ENCODE measurements at regions not wholly inside any gene's neighbourhood (a gene's known extent, or its start where the extent isn't known, plus 50 kb on each side); places are given as distances from the start of the nearest gene placed in this dataset.

- no peak overlapping the region for H3K27ac ChIP-seq
- TF ChIP-seq CTCF (IDR thresholded peaks at IDR 0.05) (no peak), ZFX (IDR thresholded peaks at IDR 0.05; ENCODE audit: borderline replicate concordance) (no peak)
Measured at GRCh38 chr2:65613968-65614555, 181.7 kb upstream of the SPRED2 start.

DNA sequence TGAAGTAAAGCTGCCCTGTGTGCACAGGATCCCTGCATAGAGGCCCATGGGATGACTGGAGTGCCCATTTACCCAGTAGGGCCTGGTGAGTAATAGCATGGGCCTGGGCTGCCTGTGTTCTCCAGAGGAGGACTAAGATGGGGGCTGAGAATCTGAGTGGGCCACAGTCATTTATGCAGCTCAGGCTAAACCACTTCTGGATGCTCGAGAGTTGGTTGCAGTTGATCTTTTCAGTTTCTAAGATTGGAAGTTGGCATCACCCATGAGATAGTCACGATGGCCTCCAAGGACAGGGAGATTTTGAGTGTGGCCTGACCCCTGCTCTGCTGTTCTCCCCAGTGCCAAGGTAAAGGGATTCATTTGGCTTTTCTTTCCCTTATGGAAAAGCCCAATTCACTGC is 179.1 kb upstream of the SPRED2 start:
- no peak overlapping the region for H3K27ac ChIP-seq
- TF ChIP-seq CTCF (IDR thresholded peaks at IDR 0.05) (no peak), ZFX (IDR thresholded peaks at IDR 0.05; ENCODE audit: borderline replicate concordance) (no peak)

DNA sequence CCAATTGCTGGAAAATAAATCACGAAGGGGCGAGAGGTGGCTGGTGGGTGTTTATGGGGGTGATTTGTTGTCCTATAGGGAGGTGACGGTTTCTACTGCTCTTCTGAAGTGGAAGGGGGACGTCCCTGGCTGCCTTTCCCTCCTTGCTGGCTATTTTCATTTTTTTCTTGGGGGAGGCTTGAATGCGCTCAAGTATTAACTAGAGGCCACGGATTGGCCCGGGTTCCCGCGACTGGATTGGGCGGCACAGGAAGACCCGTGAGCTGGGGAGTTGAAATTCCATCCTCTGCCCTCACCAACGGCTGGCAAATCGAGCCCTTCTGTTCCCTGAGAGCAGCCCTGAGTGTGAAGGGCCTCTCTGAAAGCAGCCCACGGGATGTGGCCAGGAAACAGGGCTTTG is 176.5 kb upstream of the SPRED2 start:
- no peak overlapping the region for H3K27ac ChIP-seq
- no peak for TF ChIP-seq CTCF (IDR thresholded peaks at IDR 0.05)
- no peak for TF ChIP-seq ZFX (IDR thresholded peaks at IDR 0.05; ENCODE audit: borderline replicate concordance)

GRCh38 chr2:65608466-65608865 is 176.1 kb upstream of the SPRED2 start:
- no peak for TF ChIP-seq ZFX (IDR thresholded peaks at IDR 0.05; ENCODE audit: borderline replicate concordance)
- TF ChIP-seq CTCF (IDR thresholded peaks at IDR 0.05) = no peak
- no peak overlapping the region for H3K27ac ChIP-seq

DNA sequence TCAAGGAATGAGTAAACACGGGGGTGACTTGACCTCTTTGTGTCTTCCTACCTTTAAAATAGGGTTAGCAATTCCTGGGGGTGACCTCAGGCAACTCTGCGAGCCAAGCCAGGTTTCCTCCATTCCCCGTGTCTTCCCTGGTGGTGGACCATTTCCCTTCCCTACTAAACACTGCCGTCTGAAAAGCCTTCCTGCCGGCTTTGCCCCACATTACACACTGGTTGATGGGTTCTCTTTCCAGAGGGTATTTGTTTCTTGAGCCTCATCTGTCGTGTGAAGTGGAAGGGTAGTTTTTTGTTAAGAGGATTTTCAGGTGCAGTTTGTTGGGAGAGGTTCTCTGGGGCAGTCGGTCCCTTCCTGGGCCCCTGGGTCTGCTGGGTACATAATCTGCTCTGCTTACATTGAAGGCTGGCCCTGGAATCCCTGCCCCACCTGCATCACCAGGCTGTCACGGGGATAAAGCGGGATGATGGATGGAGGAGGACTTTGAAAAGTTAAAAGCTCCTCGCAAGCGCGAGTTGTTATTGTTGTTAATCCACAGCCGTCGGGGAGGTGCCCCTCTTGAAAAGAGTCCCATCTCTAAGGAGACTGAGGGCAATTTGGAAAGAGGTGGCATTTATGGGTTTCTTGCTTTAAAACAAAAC is 175.4 kb upstream of the SPRED2 start:
- no peak for TF ChIP-seq CTCF (IDR thresholded peaks at IDR 0.05)
- TF ChIP-seq ZFX (IDR thresholded peaks at IDR 0.05; ENCODE audit: borderline replicate concordance) = no peak
- H3K27ac ChIP-seq = no peak overlapping the region

DNA sequence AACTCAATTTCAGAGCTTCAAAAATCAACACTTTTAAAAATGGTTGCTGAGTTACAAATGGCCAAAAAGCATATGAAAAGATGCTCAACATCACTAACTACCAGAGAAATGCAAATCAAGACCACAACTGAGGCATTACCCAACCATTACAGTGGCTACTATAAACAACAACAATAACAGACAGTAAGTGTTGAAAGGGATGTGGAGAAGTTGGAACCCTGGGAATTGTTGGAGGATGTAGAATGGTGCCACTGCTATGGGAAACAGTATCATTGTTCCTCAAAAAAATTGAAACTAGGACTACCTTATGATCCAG is 173.3 kb upstream of the SPRED2 start:
- no peak for TF ChIP-seq CTCF (IDR thresholded peaks at IDR 0.05)
- TF ChIP-seq ZFX (IDR thresholded peaks at IDR 0.05; ENCODE audit: borderline replicate concordance) = no peak
- H3K27ac ChIP-seq = no peak overlapping the region

GRCh38 chr2:65605058-65605742 is 172.8 kb upstream of the SPRED2 start:
- TF ChIP-seq ZFX (IDR thresholded peaks at IDR 0.05; ENCODE audit: borderline replicate concordance) (no peak), CTCF (IDR thresholded peaks at IDR 0.05) (no peak)
- H3K27ac ChIP-seq = no peak overlapping the region
